A673 (cell line): ENCODE measurements at regions not wholly inside any gene's neighbourhood (a gene's known extent, or its start where the extent isn't known, plus 50 kb on each side); places are given as distances from the start of the nearest gene placed in this dataset.

Source experiments
- BruUV-seq: library from RNA; stranded (reverse); fragments of 400-500 nt; replicated peaks from 2 replicates; lab custom pipeline; 2021; lab: Mats Ljungman, UMichigan
- CTCF ChIA-PET: fragments of 300-600 bp; sonication (Branson Sonifier 250); formaldehyde crosslinking; loops from one replicate; lab custom pipeline; 2022; ENCODE audit warnings: antibody characterized with exemption; lab: Charles Lee
- POLR2A ChIA-PET: fragments of 300-600 bp; sonication (Branson Sonifier 250); formaldehyde crosslinking; loops from one replicate; lab custom pipeline; 2022; ENCODE audit warnings: antibody characterized with exemption; ENCODE audit not compliant: low non-redundant PET; lab: Charles Lee
- DNase-seq: peaks from one replicate; pipeline ENCODE4 v3.0.0-alpha.2; 2015; ENCODE audit warnings: low spot score
- H3K27ac ChIP-seq: fragments of 200-600 bp; sonication (generic); 2 replicates; pipeline ENCODE4 v1.5.1; 2016; ENCODE audit warnings: mixed run types, low read depth, mild to moderate bottlenecking, mixed read lengths, antibody characterized with exemption, low read length; ENCODE audit not compliant: poor library complexity, severe bottlenecking
- H3K27me3 ChIP-seq: fragments of 200-600 bp; sonication (generic); replicated peaks from 2 replicates; pipeline ENCODE4 v1.6.1; 2017; ENCODE audit warnings: mixed run types, low read depth, mild to moderate bottlenecking, mixed read lengths, antibody characterized with exemption, low read length; ENCODE audit not compliant: insufficient read depth, poor library complexity
- H3K36me3 ChIP-seq: fragments of 200-600 bp; sonication (generic); 2 replicates; pipeline ENCODE4 v1.6.1; 2016; ENCODE audit warnings: mixed run types, mild to moderate bottlenecking, mixed read lengths, antibody characterized with exemption, low read length; ENCODE audit not compliant: insufficient read depth, poor library complexity, severe bottlenecking
- H3K4me1 ChIP-seq: fragments of 200-600 bp; sonication (generic); 2 replicates; pipeline ENCODE4 v1.6.1; 2017; ENCODE audit warnings: mixed run types, mild to moderate bottlenecking, mixed read lengths, antibody characterized with exemption, low read length; ENCODE audit not compliant: insufficient read depth, poor library complexity, severe bottlenecking
- H3K4me3 ChIP-seq: fragments of 200-600 bp; sonication (generic); 2 replicates; pipeline ENCODE4 v1.5.1; 2016; ENCODE audit warnings: low read depth, mixed run types, mild to moderate bottlenecking, mixed read lengths, low read length; ENCODE audit not compliant: poor library complexity, severe bottlenecking
- H3K9me3 ChIP-seq: fragments of 200-600 bp; sonication (generic); 2 replicates; pipeline ENCODE4 v1.6.1; 2016; ENCODE audit warnings: mixed run types, low read depth, mild to moderate bottlenecking, mixed read lengths, antibody characterized with exemption, low read length; ENCODE audit not compliant: poor library complexity, severe bottlenecking
- EZH2 ChIP-seq: fragments of 200-600 bp; sonication (generic); IDR thresholded peaks from 2 replicates; pipeline ENCODE4 v1.6.1; 2017; ENCODE audit warnings: borderline replicate concordance, low read depth, mild to moderate bottlenecking, mixed read lengths, antibody characterized with exemption, low read length; ENCODE audit not compliant: poor library complexity, severe bottlenecking
- intact Hi-C: fragments of 100-400 bp; cut with micrococcal nuclease; formaldehyde crosslinking; loops from one replicate; pipeline ENCODE4 v1.10.0; 2022; ENCODE audit not compliant: unreplicated experiment
- TF ChIP-seq, protein P1 (sequence below): fragments of 300-800, 200-600 bp; sonication (generic); conservative IDR thresholded peaks from 2 replicates; pipeline ENCODE4 v1.5.1; 2017; ENCODE audit warnings: low read depth, mild to moderate bottlenecking, antibody characterized with exemption, low read length, moderate library complexity, mixed read lengths

DNA sequence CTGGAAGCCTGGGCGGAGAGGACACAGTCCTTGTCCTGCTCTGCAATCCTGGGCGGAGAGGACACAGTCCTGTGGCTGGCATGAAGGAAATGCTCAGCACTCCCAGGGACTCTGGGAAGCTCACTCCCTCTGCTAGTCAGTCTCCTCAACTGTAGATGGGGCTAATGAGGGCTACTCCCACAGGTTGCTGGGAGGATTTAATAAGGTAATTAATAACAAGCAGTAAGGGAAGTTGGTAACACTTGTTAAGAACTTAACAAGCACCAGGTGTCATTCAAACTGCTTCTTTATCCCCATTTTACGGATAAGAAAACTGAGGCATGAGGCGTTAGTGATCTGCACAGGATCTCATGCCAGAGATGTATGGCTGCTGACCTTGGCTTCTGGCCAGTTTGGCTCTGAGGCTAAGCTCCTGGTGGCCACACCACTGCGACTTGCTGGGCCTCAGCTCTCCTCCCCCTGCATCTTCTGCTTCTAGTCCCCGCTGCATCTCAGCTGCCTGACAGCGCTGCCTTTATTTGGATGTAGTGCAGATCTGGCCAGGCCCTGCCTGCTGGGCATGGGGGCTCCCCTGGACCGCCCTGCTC lies 54.1 kb upstream of the BEGAIN start:
- Histone ChIP-seq H3K27ac (no peak overlapping the region), H3K36me3 (no peaks in the 10 kb centered on the region), H3K9me3 (no peaks in the 10 kb centered on the region), H3K4me3 (no peak overlapping the region), H3K27me3 (no peaks in the 10 kb centered on the region), H3K4me1 (no peaks in the 10 kb centered on the region)
- no peak for DNase-seq
- intact Hi-C loops, result no loop called here
- CTCF ChIA-PET, result no interaction called here
- no TSS peak for BruUV-seq
- POLR2A ChIA-PET, result interaction anchor here (0.7 kb wide), 1 partner anchor 1237 kb away, joined by 3 read pairs; no protein-coding TSS in a partner anchor
- TF ChIP-seq EZH2, result no peak

DNA sequence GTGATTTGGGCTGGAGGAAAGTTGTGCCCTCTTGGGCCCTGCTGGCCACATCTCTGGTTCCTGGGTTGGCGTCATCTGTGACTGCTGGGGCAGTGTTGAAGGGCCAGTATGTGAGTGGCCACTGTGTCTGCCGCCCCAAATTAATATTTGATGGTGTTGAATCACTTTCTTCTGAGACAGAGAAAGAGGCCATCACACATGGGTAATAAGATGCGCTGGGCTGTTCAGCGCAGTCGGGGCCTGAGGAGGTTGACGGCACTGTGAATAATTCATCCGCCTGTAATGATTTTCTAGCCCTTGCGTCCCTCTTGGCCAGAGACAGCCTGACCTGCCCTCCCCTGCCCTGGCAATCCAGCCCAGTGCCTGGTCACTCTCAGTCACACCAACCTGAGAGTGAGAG lies 56.2 kb upstream of the BEGAIN start:
- no peak for TF ChIP-seq EZH2
- TF ChIP-seq, protein P1, sequence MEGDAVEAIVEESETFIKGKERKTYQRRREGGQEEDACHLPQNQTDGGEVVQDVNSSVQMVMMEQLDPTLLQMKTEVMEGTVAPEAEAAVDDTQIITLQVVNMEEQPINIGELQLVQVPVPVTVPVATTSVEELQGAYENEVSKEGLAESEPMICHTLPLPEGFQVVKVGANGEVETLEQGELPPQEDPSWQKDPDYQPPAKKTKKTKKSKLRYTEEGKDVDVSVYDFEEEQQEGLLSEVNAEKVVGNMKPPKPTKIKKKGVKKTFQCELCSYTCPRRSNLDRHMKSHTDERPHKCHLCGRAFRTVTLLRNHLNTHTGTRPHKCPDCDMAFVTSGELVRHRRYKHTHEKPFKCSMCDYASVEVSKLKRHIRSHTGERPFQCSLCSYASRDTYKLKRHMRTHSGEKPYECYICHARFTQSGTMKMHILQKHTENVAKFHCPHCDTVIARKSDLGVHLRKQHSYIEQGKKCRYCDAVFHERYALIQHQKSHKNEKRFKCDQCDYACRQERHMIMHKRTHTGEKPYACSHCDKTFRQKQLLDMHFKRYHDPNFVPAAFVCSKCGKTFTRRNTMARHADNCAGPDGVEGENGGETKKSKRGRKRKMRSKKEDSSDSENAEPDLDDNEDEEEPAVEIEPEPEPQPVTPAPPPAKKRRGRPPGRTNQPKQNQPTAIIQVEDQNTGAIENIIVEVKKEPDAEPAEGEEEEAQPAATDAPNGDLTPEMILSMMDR, result no peak
- no peaks in the 10 kb centered on the region for H3K36me3 ChIP-seq

GRCh38 chr14:100644383-100644782 lies 57.2 kb upstream of the BEGAIN start:
- Histone ChIP-seq H3K36me3 (no peaks in the 10 kb centered on the region), H3K27me3 (no peaks in the 10 kb centered on the region), H3K4me1 (no peaks in the 10 kb centered on the region), H3K27ac (no peak overlapping the region), H3K9me3 (no peaks in the 10 kb centered on the region), H3K4me3 (no peak overlapping the region)
- TF ChIP-seq EZH2, result no peak
- TF ChIP-seq, protein P1, result no peak
- no TSS peak for BruUV-seq
- intact Hi-C loops, result loop anchor here (2.0 kb wide), 1 partner anchor 120 kb away; no protein-coding TSS in a partner anchor
- POLR2A ChIA-PET, result no interaction called here
- no peak for DNase-seq
- CTCF ChIA-PET, result interaction anchor here (2.2 to 3.0 kb wide), 2 partner anchors 120 to 260 kb away, joined by 11 to 75 read pairs; no protein-coding TSS in a partner anchor

More for the DNA sequence above, 56.2 kb upstream of the BEGAIN start:
- DNase-seq, result no peak
- CTCF ChIA-PET, result no interaction called here
- intact Hi-C loops, result no loop called here
- H3K27ac ChIP-seq, result no peak overlapping the region
- POLR2A ChIA-PET, result no interaction called here
- H3K9me3 ChIP-seq, result no peaks in the 10 kb centered on the region
- no peak overlapping the region for H3K4me3 ChIP-seq
- no TSS peak for BruUV-seq
- H3K4me1 ChIP-seq, result no peaks in the 10 kb centered on the region
- no peaks in the 10 kb centered on the region for H3K27me3 ChIP-seq
